ENCODE measurements at regions not wholly inside any gene's neighbourhood (a gene's known extent, or its start where the extent isn't known, plus 50 kb on each side); places are given as distances from the start of the nearest gene placed in this dataset.

GRCh38 chr5:156230887-156231286, 96.1 kb upstream of the SGCD start:
- DNase-seq: no peak

- DNase-seq: no peak
Measured at GRCh38 chr5:156232251-156232869, 94.6 kb upstream of the SGCD start.

- no peak for DNase-seq
Measured at GRCh38 chr5:156237361-156237760, 89.6 kb upstream of the SGCD start.

- no peak for DNase-seq
Measured at GRCh38 chr5:156239800-156240199, 87.2 kb upstream of the SGCD start.

- no peak for DNase-seq
Measured at GRCh38 chr5:156240414-156240813, 86.5 kb upstream of the SGCD start.

- DNase-seq: no peak
Measured at GRCh38 chr5:156241266-156241665, 85.7 kb upstream of the SGCD start.

GRCh38 chr5:156245895-156246294, 81.1 kb upstream of the SGCD start:
- DNase-seq: no peak

- DNase-seq: no peak
Measured at GRCh38 chr5:156251076-156251475, 75.9 kb upstream of the SGCD start.

- no peak for DNase-seq
Measured at GRCh38 chr5:156253130-156253529, 73.8 kb upstream of the SGCD start.

GRCh38 chr5:156254196-156254595, 72.8 kb upstream of the SGCD start:
- no peak for DNase-seq

- no peak for DNase-seq
Measured at GRCh38 chr5:156256642-156257041, 70.3 kb upstream of the SGCD start.

GRCh38 chr5:156258934-156259333, 68.0 kb upstream of the SGCD start:
- DNase-seq: no peak

- DNase-seq: no peak
Measured at GRCh38 chr5:156259618-156260017, 67.3 kb upstream of the SGCD start.

GRCh38 chr5:156261275-156261939, 65.6 kb upstream of the SGCD start:
- DNase-seq: no peak

GRCh38 chr5:156271569-156271968, 55.4 kb upstream of the SGCD start:
- no peak for DNase-seq

- no peak for DNase-seq
Measured at GRCh38 chr5:156272139-156272538, 54.8 kb upstream of the SGCD start.

- DNase-seq: no peak
Measured at GRCh38 chr5:156273325-156273724, 53.6 kb upstream of the SGCD start.

GRCh38 chr5:156274453-156274852, 52.5 kb upstream of the SGCD start:
- DNase-seq: no peak

All from activated gamma-delta T cell (primary cell).